Peyer's patch (tissue), 4 donors: ENCODE measurements at regions not wholly inside any gene's neighbourhood (a gene's known extent, or its start where the extent isn't known, plus 50 kb on each side); places are given as distances from the start of the nearest gene placed in this dataset.

Source experiments
- CTCF ChIP-seq, 6 experiments: fragments of 450-650 bp in 4 of 6; fragments of 200-600 bp in 2 of 6; sonication (generic) in 1 of 6; IDR thresholded peaks; one replicate each; pipeline ENCODE4 v1.5.1; 2017 to 2019; ENCODE audit warnings: antibody characterized with exemption in 6 of 6, mild to moderate bottlenecking in 3 of 6, moderate library complexity in 1 of 6
- POLR2A ChIP-seq, 2 donors: fragments of 450-650 bp; IDR thresholded peaks; one replicate each; pipeline ENCODE4 v1.5.1; 2017; ENCODE audit warnings: antibody characterized with exemption in 2 of 2, mild to moderate bottlenecking in 2 of 2, moderate library complexity in 2 of 2

GRCh38 chr7:94241402-94241925 lies 153.2 kb upstream of the COL1A2 start:
- TF ChIP-seq CTCF (IDR thresholded peaks at IDR 0.05): no peak
- no peak for TF ChIP-seq POLR2A (IDR thresholded peaks at IDR 0.05)
